H1 (cell line): ENCODE measurements at regions not wholly inside any gene's neighbourhood (a gene's known extent, or its start where the extent isn't known, plus 50 kb on each side); places are given as distances from the start of the nearest gene placed in this dataset.

Experiments used
- CTCF ChIA-PET: fragments of 300-600 bp; sonication (Branson Sonifier 250); formaldehyde crosslinking; loops from one replicate; lab custom pipeline; 2021; ENCODE audit not compliant: partially characterized antibody; lab: Charles Lee
- POLR2A ChIA-PET: fragments of 300-600 bp; sonication (Branson Sonifier 250); formaldehyde crosslinking; loops from one replicate; lab custom pipeline; 2021; ENCODE audit warnings: inconsistent platforms; ENCODE audit not compliant: partially characterized antibody; lab: Charles Lee
- DNase-seq, 2 experiments: peaks; one replicate each; pipeline versions ENCODE4 v3.0.0 to v3.0.0-alpha.2; 2010 to 2022; ENCODE audit warnings: low spot score in 2 of 2, low read depth in 1 of 2, mixed read lengths in 1 of 2
- FAIRE-seq: peaks from 2 replicates; lab custom pipeline; 2011; peaks lifted over from hg19 to GRCh38; lab: Jason Lieb, UNC
- H2AFZ ChIP-seq: 2 replicates; pipeline ENCODE4 v1.8.1; 2012; ENCODE audit warnings: low read length, inconsistent platforms
- H2AK5ac ChIP-seq: 2 replicates; pipeline ENCODE4 v1.6.1; 2013; ENCODE audit warnings: low read depth, low read length
- H2BK120ac ChIP-seq: replicated peaks from 2 replicates; pipeline ENCODE3; 2013; ENCODE audit warnings: low read depth, low read length, inconsistent platforms
- H2BK12ac ChIP-seq: 2 replicates; pipeline ENCODE4 v1.6.1; 2013; ENCODE audit warnings: low read depth, low read length
- H2BK15ac ChIP-seq: 2 replicates; pipeline ENCODE4 v1.6.1; 2013; ENCODE audit warnings: low read length
- H2BK20ac ChIP-seq: 2 replicates; pipeline ENCODE4 v1.6.1; 2013; ENCODE audit warnings: low read length
- H2BK5ac ChIP-seq: 2 replicates; pipeline ENCODE4 v1.6.1; 2013; ENCODE audit warnings: low read depth, low read length
- H3K14ac ChIP-seq: 2 replicates; pipeline ENCODE4 v1.6.1; 2013; ENCODE audit warnings: inconsistent platforms; ENCODE audit not compliant: insufficient read length
- H3K18ac ChIP-seq: 2 replicates; pipeline ENCODE4 v1.6.1; 2013; ENCODE audit warnings: low read length; ENCODE audit errors: extremely low read depth
- H3K23ac ChIP-seq: 2 replicates; pipeline ENCODE4 v1.6.1; 2013; ENCODE audit warnings: inconsistent platforms; ENCODE audit not compliant: insufficient read length
- H3K23me2 ChIP-seq: 2 replicates; pipeline ENCODE4 v1.6.1; 2013; ENCODE audit warnings: low read depth, low read length
- H3K27ac ChIP-seq: 2 replicates; pipeline ENCODE4 v1.6.1; 2011; ENCODE audit warnings: low read depth, low read length, inconsistent platforms
- H3K27me3 ChIP-seq, 4 experiments: replicated peaks in 1 of 4; 1 replicate in 1 of 4; 2 replicates in 3 of 4; pipeline versions ENCODE4 v1.6.1 to v1.8.1; 2011 to 2013; ENCODE audit warnings: low read length in 3 of 4, mild to moderate bottlenecking in 3 of 4, inconsistent platforms in 2 of 4, mixed read lengths in 2 of 4, moderate library complexity in 1 of 4; ENCODE audit not compliant: control insufficient read depth in 3 of 4, insufficient read depth in 3 of 4; ENCODE audit errors: extremely low read depth in 1 of 4
- H3K36me3 ChIP-seq, 4 experiments: 2 replicates each; pipeline versions ENCODE4 v1.6.1 to v1.8.1; 2011 to 2013; ENCODE audit warnings: mild to moderate bottlenecking in 4 of 4, low read length in 3 of 4, moderate library complexity in 2 of 4, control low read depth in 1 of 4, inconsistent platforms in 1 of 4; ENCODE audit not compliant: insufficient read depth in 4 of 4, control insufficient read depth in 2 of 4
- H3K4ac ChIP-seq: replicated peaks from 2 replicates; pipeline ENCODE3; 2013; ENCODE audit warnings: low read length, low read depth, mixed read lengths, inconsistent platforms; ENCODE audit not compliant: insufficient read length
- H3K4me1 ChIP-seq, 4 experiments: replicated peaks in 1 of 4; 1 replicate in 1 of 4; 2 replicates in 3 of 4; pipeline versions ENCODE4 v1.6.1 to v1.8.1; 2011 to 2013; ENCODE audit warnings: low read length in 3 of 4, inconsistent platforms in 2 of 4, mixed read lengths in 1 of 4; ENCODE audit not compliant: insufficient read depth in 4 of 4, control insufficient read depth in 3 of 4
- H3K4me2 ChIP-seq, 2 experiments: 2 replicates each; pipeline versions ENCODE4 v1.6.1 to v1.8.1; 2011 to 2013; ENCODE audit warnings: low read depth in 2 of 2, low read length in 2 of 2, control low read depth in 1 of 2, inconsistent platforms in 1 of 2, mild to moderate bottlenecking in 1 of 2; ENCODE audit not compliant: insufficient read depth in 1 of 2
- H3K4me3 ChIP-seq, 4 experiments: fragments of 200-600, 300-600 bp in 1 of 4; sonication (generic), shearing (Covaris generic), sonication (Bioruptor Twin) in 1 of 4; 2 replicates each; pipeline versions ENCODE4 v1.5.1 to v1.8.1; 2011 to 2016; ENCODE audit warnings: low read length in 4 of 4, low read depth in 3 of 4, control low read depth in 2 of 4, inconsistent platforms in 2 of 4, mild to moderate bottlenecking in 2 of 4, mixed read lengths in 1 of 4, moderate library complexity in 1 of 4; ENCODE audit not compliant: insufficient read depth in 2 of 4; ENCODE audit errors: extremely low read depth in 1 of 4
- H3K56ac ChIP-seq: replicated peaks from 2 replicates; pipeline ENCODE3; 2013; ENCODE audit warnings: low read depth, mild to moderate bottlenecking, mixed read lengths, low read length, inconsistent platforms; ENCODE audit not compliant: insufficient read length
- H3K79me1 ChIP-seq: 2 replicates; pipeline ENCODE4 v1.6.1; 2013; ENCODE audit warnings: low read depth, low read length, control low read depth
- H3K79me2 ChIP-seq, 2 experiments: 2 replicates each; pipeline versions ENCODE4 v1.6.1 to v1.8.1; 2012 to 2013; ENCODE audit warnings: low read length in 2 of 2, mild to moderate bottlenecking in 2 of 2, inconsistent platforms in 1 of 2; ENCODE audit not compliant: insufficient read depth in 2 of 2, control insufficient read depth in 1 of 2
- H3K9ac ChIP-seq, 4 experiments: replicated peaks in 1 of 4; 1 replicate in 1 of 4; 2 replicates in 3 of 4; pipeline versions ENCODE4 v1.6.1 to v1.8.1; 2011 to 2013; ENCODE audit warnings: low read depth in 3 of 4, low read length in 3 of 4, control low read depth in 2 of 4, mild to moderate bottlenecking in 2 of 4, moderate library complexity in 2 of 4, inconsistent platforms in 1 of 4; ENCODE audit errors: extremely low read depth in 1 of 4
- H3K9me3 ChIP-seq, 2 experiments: 2 replicates each; pipeline versions ENCODE4 v1.6.1 to v1.8.1; 2012 to 2013; ENCODE audit warnings: mild to moderate bottlenecking in 2 of 2, moderate library complexity in 2 of 2, control low read depth in 1 of 2, inconsistent platforms in 1 of 2, low read depth in 1 of 2, low read length in 1 of 2, mixed read lengths in 1 of 2; ENCODE audit not compliant: insufficient read depth in 2 of 2
- H4K20me1 ChIP-seq, 2 experiments: replicated peaks in 1 of 2; 2 replicates each; pipeline versions ENCODE3 to v1.8.1; 2011 to 2013; ENCODE audit warnings: inconsistent platforms in 2 of 2, low read length in 2 of 2, mild to moderate bottlenecking in 1 of 2; ENCODE audit not compliant: insufficient read depth in 2 of 2, control insufficient read depth in 1 of 2
- H4K5ac ChIP-seq: 2 replicates; pipeline ENCODE4 v1.6.1; 2013; ENCODE audit warnings: low read length, low read depth, mixed read lengths, inconsistent platforms; ENCODE audit not compliant: insufficient read length
- H4K8ac ChIP-seq: 2 replicates; pipeline ENCODE4 v1.8.0; 2013; ENCODE audit warnings: mild to moderate bottlenecking, moderate library complexity, low read length, inconsistent platforms; ENCODE audit not compliant: insufficient read depth; ENCODE audit errors: extremely low read depth
- H4K91ac ChIP-seq: replicated peaks from 2 replicates; pipeline ENCODE3; 2013; ENCODE audit warnings: low read length, mixed read lengths, inconsistent platforms; ENCODE audit not compliant: insufficient read length
- BRCA1 ChIP-seq: IDR thresholded peaks from 2 replicates; pipeline ENCODE4 v1.6.1; 2012; ENCODE audit warnings: low read depth, low read length, improper control_type of control experiment
- CHD2 ChIP-seq: IDR thresholded peaks from 2 replicates; pipeline ENCODE4 v1.6.1; 2012; ENCODE audit warnings: low read length, improper control_type of control experiment
- EGR1 ChIP-seq: IDR thresholded peaks from 2 replicates; pipeline ENCODE4 v1.6.1; 2011; ENCODE audit warnings: low read depth, low read length, borderline replicate concordance
- EP300 ChIP-seq, 2 experiments: IDR thresholded peaks; 1 replicate in 1 of 2; 2 replicates in 1 of 2; pipeline ENCODE4 v1.6.1; 2011 to 2012; ENCODE audit warnings: low read depth in 2 of 2, low read length in 2 of 2, mild to moderate bottlenecking in 2 of 2, borderline replicate concordance in 1 of 2, inconsistent platforms in 1 of 2, moderate library complexity in 1 of 2
- FOSL1 ChIP-seq: IDR thresholded peaks from 2 replicates; pipeline ENCODE4 v1.6.1; 2011; ENCODE audit warnings: mild to moderate bottlenecking, low read depth, low read length, moderate library complexity; ENCODE audit not compliant: insufficient read depth
- PHF8 ChIP-seq: fragments of 200-600 bp; sonication (generic); conservative IDR thresholded peaks from 2 replicates; pipeline ENCODE4 v1.7.1; 2012; ENCODE audit warnings: low read depth, mild to moderate bottlenecking, inconsistent platforms, low read length, moderate library complexity
- SIRT6 ChIP-seq: IDR thresholded peaks from one replicate; pipeline ENCODE4 v1.7.1; 2012; ENCODE audit warnings: low read length, inconsistent platforms
- TCF12 ChIP-seq: IDR thresholded peaks from 2 replicates; pipeline ENCODE4 v1.6.1; 2011; ENCODE audit warnings: low read depth, mild to moderate bottlenecking, low read length
- YY1 ChIP-seq: IDR thresholded peaks from 2 replicates; pipeline ENCODE4 v1.6.1; 2011; ENCODE audit warnings: low read depth, mild to moderate bottlenecking, low read length
- WGBS, 2 experiments: shearing (Covaris generic) in 1 of 2; methylation state at CpG; one replicate each; pipeline versions ENCODE4 v1.1.6 to v1.1.7; 2013 to 2015; ENCODE audit warnings: low lambda C conversion rate in 2 of 2, mixed read lengths in 2 of 2, inconsistent platforms in 1 of 2, low coverage in 1 of 2, missing lambda C conversion rate in 1 of 2; ENCODE audit not compliant: insufficient replicate concordance in 2 of 2, insufficient coverage in 1 of 2, insufficient read length in 1 of 2; ENCODE audit errors: extremely low coverage in 1 of 2, missing lambda C conversion rate in 1 of 2; 5-methylcytosine and 5-hydroxymethylcytosine counted together
- TF ChIP-seq, protein P1 (sequence below): IDR thresholded peaks from 2 replicates; pipeline ENCODE4 v1.6.1; 2011; ENCODE audit warnings: low read depth, mild to moderate bottlenecking, low read length; ENCODE audit not compliant: insufficient read depth

- Histone ChIP-seq H3K4me3 (no peak overlapping the region), H2BK20ac (no peak overlapping the region), H3K23me2 (no peaks in the 10 kb centered on the region), H2BK12ac (no peak overlapping the region), H2AFZ (no peak overlapping the region), H2BK120ac (no peak overlapping the region), H3K18ac (no peak overlapping the region), H3K4me1 (no peaks in the 10 kb centered on the region; a peak in 1 of 7 replicates), H4K20me1 (no peaks in the 10 kb centered on the region), H2BK5ac (no peak overlapping the region), H3K79me1 (no peaks in the 10 kb centered on the region; the same call in 1 of the 2 replicates), H3K14ac (no peak overlapping the region), H3K79me2 (no peaks in the 10 kb centered on the region), H3K4me2 (no peak overlapping the region), H3K4ac (no peak overlapping the region), H3K27ac (no peak overlapping the region), H3K27me3 (no peaks in the 10 kb centered on the region), H2BK15ac (no peak overlapping the region), H3K23ac (no peak overlapping the region), H3K9me3 (no peaks in the 10 kb centered on the region), H4K5ac (no peak overlapping the region), H3K56ac (no peak overlapping the region), H2AK5ac (no peak overlapping the region), H4K91ac (no peak overlapping the region), H3K9ac (no peak overlapping the region), H3K36me3 (no peaks in the 10 kb centered on the region), H4K8ac (no peak overlapping the region)
- WGBS, 2 experiments = 90% methylated on average over 5 of the region's 5 CpGs; no CpG with 5 or more reads in 1 of the 2 experiments
- DNase-seq (no peak), FAIRE-seq (no peak)
- TF ChIP-seq CHD2 (no peak), BRCA1 (no peak), SIRT6 (no peak), EGR1 (no peak), FOSL1 (no peak), EP300 (IDR thresholded peaks at IDR 0.05; ENCODE audit: borderline replicate concordance in 1 of 2, low read depth in 2 of 2, low read length in 2 of 2) (no peak), YY1 (no peak), TCF12 (no peak), PHF8 (no peak)
- TF ChIP-seq, protein P1, sequence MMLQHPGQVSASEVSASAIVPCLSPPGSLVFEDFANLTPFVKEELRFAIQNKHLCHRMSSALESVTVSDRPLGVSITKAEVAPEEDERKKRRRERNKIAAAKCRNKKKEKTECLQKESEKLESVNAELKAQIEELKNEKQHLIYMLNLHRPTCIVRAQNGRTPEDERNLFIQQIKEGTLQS = no peak
- POLR2A ChIA-PET = no interaction called here
- CTCF ChIA-PET = no interaction called here
Observed at GRCh38 chr7:155879592-155879991, 67.3 kb upstream of the SHH start.
